GM19025 (cell line): ENCODE measurements at regions not wholly inside any gene's neighbourhood (a gene's known extent, or its start where the extent isn't known, plus 50 kb on each side); places are given as distances from the start of the nearest gene placed in this dataset.
"Not testable (repeated sequence)": the region's sequence is repeated elsewhere in the genome, so short reads cannot be mapped to it uniquely, and the experiment has no call there.

ENCODE experiments used
- ATAC-seq: cut with Tn5 transposase; IDR thresholded peaks from one replicate; pipeline ENCODE4 v1.9.1; 2021; ENCODE audit warnings: mild to moderate bottlenecking, low read depth, moderate library complexity; ENCODE audit not compliant: unreplicated experiment

DNA sequence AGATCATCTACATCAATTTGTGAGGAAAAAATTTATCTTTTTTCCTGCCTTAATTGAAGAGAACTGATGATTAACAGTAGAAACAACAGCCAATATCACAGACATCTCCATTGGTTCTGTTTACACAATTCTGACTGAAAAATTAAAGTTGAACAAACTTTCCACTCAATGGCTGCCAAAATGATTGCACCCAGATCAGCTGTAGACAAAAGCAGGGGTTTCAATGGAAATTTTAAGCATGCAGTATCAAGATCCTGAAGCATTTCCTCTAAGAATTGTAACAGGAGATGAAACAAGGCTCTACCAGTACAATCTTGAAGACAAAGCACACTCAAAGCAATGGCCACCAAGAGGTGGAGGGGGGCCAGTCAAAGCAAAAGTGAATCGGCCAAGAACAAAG is 231.6 kb upstream of the KRR1 start:
- no peak for ATAC-seq

DNA sequence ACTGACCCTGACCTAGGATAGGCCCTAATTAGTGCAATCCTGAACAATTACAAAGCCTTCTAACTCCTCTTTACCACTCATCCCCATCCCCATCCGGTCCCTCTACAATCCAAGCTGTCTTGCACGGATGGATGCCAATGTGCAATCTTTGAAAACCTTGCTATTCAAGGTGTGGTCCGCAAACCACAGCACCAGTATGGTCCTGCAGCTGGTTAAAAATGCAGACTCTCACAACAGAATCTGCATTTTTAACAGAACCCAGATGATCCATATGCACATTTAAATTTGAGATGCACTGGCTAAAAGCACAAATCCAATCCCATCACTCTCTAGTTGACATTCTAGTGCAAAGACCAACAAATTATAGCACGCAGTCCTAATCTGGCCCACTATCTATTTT is 230.6 kb upstream of the KRR1 start:
- no peak for ATAC-seq

DNA sequence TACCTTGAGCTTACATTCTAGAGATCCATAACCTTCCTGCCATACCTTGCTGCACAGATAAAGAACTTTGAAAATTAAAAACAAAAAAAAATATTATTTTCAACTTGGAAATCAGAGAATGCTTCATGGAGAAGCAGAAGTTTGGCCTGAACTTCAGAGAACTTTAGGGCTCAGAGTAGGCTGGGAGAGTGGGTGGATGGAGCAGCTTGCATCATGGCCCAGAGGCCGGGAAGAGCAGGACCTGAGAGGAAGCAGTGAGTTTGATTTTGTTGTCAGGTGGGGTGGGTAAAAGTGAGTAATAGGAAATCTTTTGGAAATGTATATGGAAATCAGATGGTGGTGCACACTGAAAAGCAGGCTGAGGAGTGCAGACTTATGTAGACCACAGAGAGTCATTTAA is 228.5 kb upstream of the KRR1 start:
- ATAC-seq, result no peak

DNA sequence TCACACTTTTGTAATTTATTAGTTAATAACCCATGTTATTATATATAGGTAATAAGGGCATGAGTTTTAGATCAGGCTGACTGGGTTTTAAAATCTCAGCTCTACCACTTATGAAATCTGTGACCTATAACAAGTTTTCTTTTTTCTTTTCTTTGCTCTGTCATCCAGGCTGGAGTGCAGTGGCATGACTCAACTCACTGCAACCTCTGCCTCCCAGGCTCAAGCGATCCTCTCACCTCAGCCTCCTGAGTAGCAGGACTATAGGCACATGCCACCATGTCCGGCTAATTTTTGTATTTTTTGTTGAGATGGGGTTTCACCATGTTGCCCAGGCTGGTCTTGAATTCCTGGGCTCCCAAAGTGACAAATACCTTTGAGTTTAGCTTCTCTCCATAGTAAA is 227.7 kb upstream of the KRR1 start:
- not testable (repeated sequence) for ATAC-seq

DNA sequence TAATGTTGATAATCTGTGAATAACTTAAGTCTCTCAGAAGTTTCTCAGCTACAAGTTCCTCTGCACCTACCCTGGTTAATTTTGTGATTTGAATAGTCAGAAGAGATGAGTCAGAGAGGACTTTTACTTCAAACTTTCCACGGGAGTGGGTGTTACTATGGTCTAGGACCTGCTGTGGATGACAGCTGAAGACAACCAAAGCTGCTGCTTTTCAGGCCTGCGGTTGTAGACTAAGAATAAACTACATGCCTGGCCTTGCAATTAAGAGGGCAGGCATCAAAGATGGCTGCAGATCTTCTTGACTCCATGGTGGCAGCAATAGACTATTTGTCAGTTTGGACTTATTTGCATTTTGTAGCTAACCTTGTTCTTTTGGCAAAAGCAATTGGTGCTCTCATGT is 227.1 kb upstream of the KRR1 start:
- peak; percentile 95 for ATAC-seq

DNA sequence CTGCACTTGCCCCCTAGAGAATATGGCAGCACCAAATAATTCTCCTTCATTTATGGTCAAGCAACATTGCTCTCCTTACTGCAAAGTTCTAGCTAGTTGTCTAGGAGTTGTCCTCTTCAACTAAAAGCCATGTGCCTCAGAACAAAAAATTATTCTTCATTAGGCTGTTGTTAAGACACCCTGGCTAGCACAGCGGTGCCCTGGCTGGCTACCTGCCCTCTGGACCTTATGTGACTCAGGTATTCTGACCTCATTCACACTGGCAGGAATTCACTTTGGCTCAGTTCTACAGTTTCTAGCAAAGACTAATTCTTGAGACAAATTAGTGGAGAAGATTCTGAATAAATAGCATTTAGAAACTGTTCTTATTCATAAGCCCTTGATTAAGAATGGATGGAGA is 224.4 kb upstream of the KRR1 start:
- no peak for ATAC-seq

DNA sequence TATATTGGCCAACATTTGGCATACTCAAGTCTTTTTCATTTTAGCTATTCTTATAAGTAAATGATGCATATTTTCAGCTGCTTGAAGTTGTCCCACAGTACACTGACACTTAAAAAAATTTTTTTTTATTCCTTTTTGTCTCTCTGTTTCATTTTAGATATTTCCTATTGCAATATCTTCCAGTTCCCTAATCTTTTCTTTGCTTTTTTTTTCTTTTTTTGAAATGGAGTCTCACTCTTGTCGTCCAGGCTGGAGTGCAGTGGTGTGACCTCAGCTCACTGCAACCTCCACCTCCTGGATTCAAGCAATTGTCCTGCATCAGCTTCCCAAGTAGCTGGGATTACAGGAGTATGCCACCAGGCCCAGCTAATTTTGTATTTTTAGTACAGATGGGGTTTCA is 217.4 kb upstream of the KRR1 start:
- ATAC-seq, result no peak

DNA sequence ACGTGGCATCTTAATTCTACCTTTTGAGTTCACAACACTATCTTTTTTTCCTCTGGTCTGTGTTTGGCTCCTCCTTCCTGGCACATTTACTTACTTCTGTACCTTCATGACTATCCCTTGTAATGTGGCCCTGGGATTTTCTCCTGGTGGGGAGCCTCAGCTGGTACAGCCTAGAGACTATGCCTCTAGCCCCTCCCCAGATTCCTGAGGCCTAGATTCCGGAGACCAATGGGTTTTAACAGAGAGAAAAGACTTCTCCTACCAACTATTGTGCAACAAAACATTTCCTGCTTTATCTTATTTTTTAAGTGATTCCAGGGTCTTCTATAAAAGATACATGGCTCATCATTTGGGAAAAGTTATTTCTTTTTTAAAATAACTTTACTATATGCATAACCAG is 216.2 kb upstream of the KRR1 start:
- no peak for ATAC-seq

DNA sequence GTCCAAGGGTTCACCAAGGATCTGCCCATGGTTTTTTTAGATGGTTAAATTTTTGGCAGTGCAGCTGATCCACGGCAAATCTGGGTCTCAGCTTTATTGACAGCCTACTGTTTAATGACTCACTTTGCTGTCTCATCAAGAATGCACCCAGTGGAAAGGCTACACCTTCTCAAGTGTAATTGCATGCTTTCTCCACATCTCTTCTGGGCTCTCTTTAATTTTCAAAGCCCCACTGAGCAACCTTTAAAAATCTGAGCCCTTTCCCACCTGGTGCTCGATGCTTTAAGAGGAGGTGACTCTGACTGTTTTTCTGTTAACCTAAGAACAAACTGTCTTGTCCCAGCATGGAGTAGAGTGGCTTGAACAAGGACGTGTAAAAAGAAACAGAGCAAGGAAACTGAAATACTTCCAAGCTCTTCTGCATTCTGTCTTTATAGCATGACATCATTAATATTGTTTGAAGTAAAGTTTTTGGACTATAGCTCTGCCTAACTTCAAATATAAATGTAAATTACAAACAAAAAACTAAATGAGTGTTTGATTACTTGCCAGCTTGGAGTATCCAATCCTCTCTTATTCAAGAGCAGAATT is 214.2 kb upstream of the KRR1 start:
- no peak for ATAC-seq

DNA sequence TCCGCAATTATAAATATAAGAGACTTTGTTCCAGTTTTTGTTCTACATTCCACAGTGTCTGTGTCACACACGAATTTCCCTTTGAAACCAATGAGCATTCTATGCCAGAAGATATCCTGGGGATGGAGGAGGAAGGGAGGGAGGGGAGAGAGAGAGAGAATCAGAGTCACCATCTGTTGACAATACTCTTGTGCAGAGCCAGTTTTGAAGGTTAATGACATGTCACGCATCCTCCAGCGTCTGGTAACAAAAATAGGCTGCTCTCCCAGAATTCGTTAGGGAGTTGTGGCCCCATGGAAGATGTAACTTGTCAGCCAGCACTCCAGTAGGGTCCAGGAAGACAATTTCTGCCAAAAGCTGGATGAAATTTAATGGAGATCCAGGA is 213.5 kb upstream of the KRR1 start:
- ATAC-seq, result no peak

DNA sequence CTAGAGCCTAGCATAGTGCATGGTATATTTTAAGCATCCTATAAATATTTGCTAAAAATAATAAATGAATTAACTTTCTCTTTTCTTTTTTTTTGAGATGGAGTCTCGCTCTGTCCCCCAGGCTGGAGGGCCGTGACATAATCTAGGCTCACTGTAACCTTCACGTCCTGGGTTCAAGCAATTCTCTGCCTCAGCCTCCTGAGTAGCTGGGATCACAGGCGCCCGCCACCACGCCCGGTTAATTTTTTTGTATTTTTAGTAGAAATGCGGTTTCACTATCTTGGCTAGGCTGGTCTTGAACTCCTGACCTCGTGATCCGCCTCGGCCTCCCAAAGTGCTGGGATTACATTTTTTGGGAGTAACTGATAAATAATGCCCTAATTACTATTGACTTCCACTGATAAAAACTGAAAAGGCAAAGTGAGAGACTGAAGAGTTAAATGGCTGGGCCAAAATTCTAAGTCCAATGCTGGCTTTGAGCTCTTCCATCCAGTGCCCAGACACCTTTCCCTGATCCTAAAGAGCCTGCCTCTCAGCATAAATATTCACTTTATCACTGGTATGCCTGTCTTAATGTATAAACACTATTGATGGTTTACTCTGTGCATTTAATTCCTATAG is 213.0 kb upstream of the KRR1 start:
- no peak for ATAC-seq

DNA sequence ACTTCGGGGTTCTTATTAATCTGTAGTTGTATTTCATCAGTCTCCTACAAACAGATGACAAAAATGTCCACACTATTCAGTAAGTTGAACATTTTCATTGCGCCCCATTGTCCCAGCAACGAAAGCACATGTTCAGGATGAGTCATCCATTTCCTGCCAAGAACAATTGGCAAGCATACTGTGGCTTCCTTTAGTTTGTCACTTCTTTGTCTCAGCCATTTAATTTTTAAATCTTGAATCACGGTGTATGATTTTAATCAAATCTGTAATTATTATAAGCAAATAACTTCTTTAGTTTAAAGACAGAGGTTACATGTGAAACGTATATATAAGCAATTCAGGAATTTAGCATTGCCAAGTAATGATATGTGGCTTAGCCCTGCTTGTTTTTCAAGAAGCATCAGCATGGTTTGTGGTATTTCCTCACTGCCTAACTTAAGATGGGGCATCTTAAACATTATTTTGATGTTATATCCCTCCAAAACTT is 211.3 kb upstream of the KRR1 start:
- peak; percentile 72 for ATAC-seq

DNA sequence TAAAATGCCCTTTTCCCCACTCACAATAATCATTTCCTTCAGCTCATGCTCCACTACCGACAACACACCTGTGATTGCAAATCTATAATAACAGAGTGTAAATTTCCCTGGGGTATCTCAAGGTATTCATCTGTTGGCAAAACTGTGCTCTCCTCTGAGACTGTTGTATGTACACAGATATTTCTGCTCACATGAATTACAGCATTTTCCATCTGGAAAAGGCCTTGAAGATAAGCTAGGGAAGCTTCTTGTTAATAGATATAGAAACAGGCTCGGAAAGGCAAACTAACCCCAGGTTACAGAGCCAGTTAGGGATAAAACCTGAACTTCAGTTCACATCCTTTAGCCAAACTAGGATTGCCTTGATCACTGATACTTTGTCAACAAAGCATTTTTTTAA is 210.4 kb upstream of the KRR1 start:
- ATAC-seq, result no peak

DNA sequence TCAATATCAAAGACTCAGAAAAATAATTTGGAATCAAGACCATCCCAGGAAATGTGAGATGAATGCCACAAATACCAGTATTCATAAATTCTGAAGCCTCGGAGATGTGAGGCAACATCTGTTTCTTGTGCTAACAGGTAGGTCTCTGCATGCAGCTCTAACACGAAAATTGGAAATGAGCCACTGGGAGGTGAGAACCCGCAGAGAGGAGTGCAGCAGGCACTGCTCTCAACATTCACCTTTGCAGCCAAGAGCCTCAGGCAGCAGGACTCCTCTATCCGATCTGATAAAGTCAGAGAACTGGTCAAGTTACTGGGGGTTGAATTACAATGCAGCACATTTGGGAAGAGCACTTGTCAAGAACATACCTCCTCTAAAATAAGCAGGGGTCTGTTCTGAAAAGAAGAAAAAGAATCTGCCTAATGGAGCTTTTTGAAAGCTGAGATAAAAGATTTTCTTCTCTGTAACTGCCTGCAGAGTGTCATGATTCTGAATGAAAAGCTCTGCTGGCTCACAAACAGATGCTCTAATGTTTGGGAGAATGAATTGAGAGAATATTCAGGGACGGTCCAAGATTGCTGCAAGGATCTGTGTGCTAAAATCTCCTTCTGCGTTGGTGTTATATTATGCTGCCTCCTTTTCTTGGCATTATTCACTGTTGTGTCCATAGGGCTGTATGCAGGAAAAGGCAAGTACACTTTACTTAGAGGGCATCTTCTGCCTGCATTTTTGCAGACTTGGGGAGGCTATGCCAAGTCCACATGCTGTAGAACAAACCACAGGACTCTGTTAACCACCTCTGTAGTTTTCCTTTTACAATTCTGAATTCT is 209.6 kb upstream of the KRR1 start:
- ATAC-seq, result no peak

DNA sequence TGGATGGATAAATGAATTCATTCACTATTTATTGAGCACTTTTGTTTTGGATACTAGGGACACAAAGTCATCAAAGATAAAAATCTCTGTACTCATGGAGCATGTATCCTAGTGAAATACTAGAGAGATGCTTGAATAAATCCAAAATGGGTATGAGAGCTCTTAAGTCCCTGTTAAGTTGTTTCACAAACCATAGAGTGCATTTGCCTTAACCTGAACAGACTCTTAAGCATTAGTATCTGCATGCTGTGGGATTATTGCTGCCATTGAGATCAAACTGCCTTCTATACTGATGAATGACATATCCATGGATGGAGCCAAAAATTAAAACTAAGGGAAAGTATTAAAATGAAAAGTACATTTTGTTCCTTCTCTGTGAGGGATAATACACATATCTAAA is 206.5 kb upstream of the KRR1 start:
- ATAC-seq, result no peak

DNA sequence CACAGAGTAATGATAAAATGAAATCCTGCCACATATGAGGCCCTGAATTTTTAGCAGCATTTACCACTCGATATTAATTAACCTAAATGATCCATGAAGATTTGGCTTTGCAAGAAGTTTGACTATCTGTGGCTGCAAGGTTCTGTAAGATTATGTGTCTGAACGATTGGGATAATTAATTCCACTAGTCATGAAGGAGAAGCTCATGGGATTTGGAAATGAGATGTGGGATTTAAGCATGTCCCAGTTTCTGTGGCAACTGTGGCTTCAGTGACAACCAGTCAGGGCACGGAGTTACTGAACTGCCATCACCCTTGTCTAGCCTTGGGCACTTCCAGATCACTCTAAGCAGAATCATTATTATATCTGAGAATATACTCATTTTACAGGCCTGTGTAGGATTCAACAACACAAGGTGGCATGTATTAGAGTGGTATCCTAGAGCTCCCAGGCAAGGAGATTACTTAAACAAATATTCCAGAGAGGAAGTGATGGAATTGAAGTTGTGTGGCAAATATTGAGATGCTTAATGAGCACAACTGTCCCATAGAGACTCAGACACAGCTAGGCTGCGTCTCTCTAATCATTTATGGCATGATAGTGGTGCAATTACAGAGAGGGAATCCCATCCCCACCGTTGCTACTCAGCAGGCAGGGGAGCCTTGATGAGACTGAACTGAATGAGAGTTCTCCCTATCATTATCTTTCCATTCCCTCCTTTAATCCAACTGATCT is 205.0 kb upstream of the KRR1 start:
- no peak for ATAC-seq

DNA sequence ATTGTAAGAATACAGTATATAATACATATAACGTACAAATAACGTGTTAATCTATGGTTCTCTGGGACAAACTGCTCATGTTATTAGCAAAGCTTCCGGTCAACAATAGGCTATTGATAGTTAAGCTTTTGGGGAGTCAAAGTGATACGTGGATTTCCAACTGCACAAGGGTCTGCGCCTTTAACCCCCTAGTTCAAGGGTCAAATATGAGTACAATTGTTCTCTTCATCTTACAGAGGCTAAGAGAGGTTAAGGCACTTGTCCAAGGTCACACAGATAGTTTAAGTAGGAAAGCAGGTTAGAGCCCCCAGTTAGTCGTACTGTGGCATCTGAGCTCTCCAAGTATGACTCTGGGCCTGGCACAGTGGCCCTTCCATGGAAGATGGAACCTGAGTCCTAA is 204.3 kb upstream of the KRR1 start:
- no peak for ATAC-seq

DNA sequence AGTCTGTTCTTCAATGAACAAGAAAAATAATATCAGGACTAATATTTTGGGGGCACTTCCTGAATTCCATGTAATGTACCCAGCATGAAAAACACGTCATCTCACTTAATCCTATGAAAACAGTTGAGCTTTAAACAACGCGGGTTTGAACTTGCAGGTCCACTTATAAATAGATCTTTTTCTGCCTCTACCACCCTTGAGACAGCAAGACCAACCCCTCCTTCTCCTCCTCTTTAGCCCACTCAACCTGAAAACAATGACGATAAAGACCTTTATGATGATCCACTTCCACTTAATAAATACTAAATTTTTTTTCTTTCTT is 203.9 kb upstream of the KRR1 start:
- ATAC-seq, result no peak

DNA sequence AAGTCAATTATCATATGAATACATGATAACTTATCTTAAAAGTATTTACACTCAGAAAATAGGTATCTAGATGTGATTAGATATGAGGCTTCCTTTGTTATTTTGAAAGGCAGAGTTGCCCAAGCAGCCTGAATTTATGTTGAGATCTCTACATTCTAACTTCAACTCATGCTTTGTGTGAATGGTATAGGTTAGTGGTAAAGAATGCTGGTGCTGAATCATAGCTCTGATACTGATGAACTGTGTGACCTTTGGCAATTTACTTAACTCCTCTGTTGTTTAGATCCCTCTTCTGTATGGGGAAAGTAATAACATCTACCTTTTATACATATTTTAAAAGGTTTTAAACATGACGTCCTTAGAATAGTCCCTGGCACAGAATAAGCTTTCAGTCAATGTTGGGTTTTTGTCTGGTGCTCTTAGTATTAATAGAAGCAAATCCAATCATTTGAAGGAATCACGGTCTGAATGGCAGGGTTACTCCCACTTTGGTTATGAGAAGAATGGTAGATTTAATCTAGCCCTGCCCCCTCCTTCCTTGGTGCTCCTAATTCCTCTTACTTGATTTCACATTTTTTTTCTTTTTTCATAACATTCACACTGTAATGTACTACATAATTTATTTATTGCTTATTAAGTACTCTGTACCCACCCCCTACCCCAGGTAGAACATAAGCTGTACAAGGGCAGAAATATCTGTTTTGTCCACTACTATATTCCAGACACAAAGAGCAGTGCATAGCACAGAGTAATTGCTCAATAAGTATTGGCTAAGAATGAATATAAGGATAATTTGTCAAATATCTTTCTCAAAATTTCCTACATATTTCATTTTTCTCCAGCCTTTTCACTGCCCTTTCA is 203.3 kb upstream of the KRR1 start:
- ATAC-seq, result no peak

DNA sequence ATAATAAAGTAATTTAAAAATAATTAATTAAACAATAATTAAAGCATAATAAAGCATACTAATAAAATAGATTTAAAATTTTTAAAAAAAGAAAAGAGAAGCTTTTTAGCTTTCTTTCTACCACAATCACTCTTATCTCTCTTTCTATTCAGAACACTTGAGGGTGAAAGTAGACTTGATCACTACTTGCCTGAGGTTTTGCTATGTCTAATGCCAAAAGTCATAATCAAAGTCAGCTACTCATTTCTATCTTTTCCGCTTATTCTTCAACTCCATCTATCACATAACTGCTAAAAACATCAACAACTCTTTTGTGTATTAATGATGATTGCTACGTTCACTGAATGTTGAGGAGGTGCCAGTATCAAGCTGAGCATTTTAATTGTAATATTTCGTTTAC is 202.0 kb upstream of the KRR1 start:
- no peak for ATAC-seq
